ENCODE measurements at regions not wholly inside any gene's neighbourhood (a gene's known extent, or its start where the extent isn't known, plus 50 kb on each side); places are given as distances from the start of the nearest gene placed in this dataset.

DNA sequence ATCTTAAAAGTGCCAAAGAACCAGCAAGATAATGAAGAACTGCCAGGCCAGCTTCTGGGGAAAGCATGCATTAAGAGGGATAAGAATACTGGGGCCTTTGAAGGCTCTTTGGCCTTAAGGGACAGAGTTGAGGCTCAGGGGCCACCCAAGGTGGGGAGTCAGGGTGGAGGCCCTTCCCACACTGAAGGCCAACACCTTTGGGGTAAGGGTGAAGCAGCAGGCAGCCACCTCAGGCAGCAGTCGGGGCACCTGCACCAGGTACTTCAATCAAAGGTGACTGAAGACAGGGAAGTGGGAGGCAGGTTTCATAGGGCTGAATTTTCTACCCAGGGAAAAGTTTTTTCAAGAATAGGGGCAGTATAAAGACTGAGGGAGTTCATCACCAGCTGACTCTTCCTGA lies 87.7 kb upstream of the KLF13 start:
- TF ChIP-seq, protein P1, sequence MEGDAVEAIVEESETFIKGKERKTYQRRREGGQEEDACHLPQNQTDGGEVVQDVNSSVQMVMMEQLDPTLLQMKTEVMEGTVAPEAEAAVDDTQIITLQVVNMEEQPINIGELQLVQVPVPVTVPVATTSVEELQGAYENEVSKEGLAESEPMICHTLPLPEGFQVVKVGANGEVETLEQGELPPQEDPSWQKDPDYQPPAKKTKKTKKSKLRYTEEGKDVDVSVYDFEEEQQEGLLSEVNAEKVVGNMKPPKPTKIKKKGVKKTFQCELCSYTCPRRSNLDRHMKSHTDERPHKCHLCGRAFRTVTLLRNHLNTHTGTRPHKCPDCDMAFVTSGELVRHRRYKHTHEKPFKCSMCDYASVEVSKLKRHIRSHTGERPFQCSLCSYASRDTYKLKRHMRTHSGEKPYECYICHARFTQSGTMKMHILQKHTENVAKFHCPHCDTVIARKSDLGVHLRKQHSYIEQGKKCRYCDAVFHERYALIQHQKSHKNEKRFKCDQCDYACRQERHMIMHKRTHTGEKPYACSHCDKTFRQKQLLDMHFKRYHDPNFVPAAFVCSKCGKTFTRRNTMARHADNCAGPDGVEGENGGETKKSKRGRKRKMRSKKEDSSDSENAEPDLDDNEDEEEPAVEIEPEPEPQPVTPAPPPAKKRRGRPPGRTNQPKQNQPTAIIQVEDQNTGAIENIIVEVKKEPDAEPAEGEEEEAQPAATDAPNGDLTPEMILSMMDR (conservative IDR thresholded peaks at IDR 0.05) = no peak
- H3K27me3 Mint-ChIP-seq (ENCODE audit: insufficient read depth) = peaks cover 5% of the 10 kb centered on the region
- Histone ChIP-seq H3K9me3 (ENCODE audit: control insufficient read depth, low read length) (no peaks in the 10 kb centered on the region), H3K9ac (ENCODE audit: extremely low read depth, low read length, poor library complexity, severe bottlenecking) (no peak overlapping the region), H3K36me3 (ENCODE audit: control insufficient read depth, insufficient read depth, low read length) (no peaks in the 10 kb centered on the region), H3K27me3 (ENCODE audit: control insufficient read depth, insufficient read depth, low read length, poor library complexity, severe bottlenecking) (no peaks in the 10 kb centered on the region), H3K4me3 (ENCODE audit: low read length) (no peak overlapping the region), H3K4me1 (ENCODE audit: control insufficient read depth, insufficient read depth, low read length) (no peaks in the 10 kb centered on the region), H3K27ac (ENCODE audit: low read depth, low read length) (no peak overlapping the region)
- H3K27ac Mint-ChIP-seq = no peak overlapping the region
- WGBS, 2 experiments (ENCODE audit: insufficient coverage in 1 of 2, insufficient read length in 1 of 2) = 88 to 100% methylated on average over 1 of the region's 1 CpG
- H3K4me3 Mint-ChIP-seq = no peak overlapping the region
- H3K9me3 Mint-ChIP-seq = no peaks in the 10 kb centered on the region
- H3K4me1 Mint-ChIP-seq = no peaks in the 10 kb centered on the region
- no peaks in the 10 kb centered on the region for H3K36me3 Mint-ChIP-seq (ENCODE audit: low read depth)
- DNase-seq = no peak

DNA sequence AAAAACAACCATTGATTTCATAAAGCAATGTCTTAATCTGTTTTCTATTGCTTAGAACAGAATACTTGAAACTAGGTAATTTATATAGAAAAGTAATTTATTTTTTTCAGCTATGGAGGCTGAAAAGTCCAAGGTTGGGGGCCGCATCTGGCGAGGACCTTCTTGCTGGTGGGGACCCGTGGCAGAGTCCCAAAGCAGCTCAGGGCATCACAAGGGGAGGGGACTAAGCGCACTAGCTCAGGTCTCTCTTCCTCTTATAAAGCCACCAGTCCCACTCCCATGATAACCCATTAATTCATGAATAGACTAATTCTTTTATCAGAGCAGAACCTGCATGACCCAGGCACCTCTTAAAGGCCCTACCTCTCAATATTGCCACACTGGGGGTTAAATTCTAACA lies 87.2 kb upstream of the KLF13 start:
- Mint-ChIP-seq H3K36me3 (ENCODE audit: low read depth) (no peaks in the 10 kb centered on the region), H3K4me3 (no peak overlapping the region), H3K27me3 (ENCODE audit: insufficient read depth) (peaks cover 4% of the 10 kb centered on the region), H3K9me3 (no peaks in the 10 kb centered on the region), H3K27ac (no peak overlapping the region), H3K4me1 (no peaks in the 10 kb centered on the region)
- Histone ChIP-seq H3K4me3 (ENCODE audit: low read length) (no peak overlapping the region), H3K4me1 (ENCODE audit: control insufficient read depth, insufficient read depth, low read length) (no peaks in the 10 kb centered on the region), H3K27me3 (ENCODE audit: control insufficient read depth, insufficient read depth, low read length, poor library complexity, severe bottlenecking) (peaks cover 4% of the 10 kb centered on the region), H3K9me3 (ENCODE audit: control insufficient read depth, low read length) (no peaks in the 10 kb centered on the region), H3K36me3 (ENCODE audit: control insufficient read depth, insufficient read depth, low read length) (no peaks in the 10 kb centered on the region), H3K9ac (ENCODE audit: extremely low read depth, low read length, poor library complexity, severe bottlenecking) (no peak overlapping the region), H3K27ac (ENCODE audit: low read depth, low read length) (no peak overlapping the region)
- no peak for DNase-seq
- 94 to 95% methylated on average over 3 to 4 of the region's 4 CpGs for WGBS, 2 experiments (ENCODE audit: insufficient coverage in 1 of 2, insufficient read length in 1 of 2)
- TF ChIP-seq, protein P1 (conservative IDR thresholded peaks at IDR 0.05) = no peak

GRCh38 chr15:31241888-31242522 lies 84.6 kb upstream of the KLF13 start:
- Histone ChIP-seq H3K36me3 (ENCODE audit: control insufficient read depth, insufficient read depth, low read length) (no peaks in the 10 kb centered on the region), H3K9ac (ENCODE audit: extremely low read depth, low read length, poor library complexity, severe bottlenecking) (no peak overlapping the region), H3K4me3 (ENCODE audit: low read length) (no peak overlapping the region), H3K4me1 (ENCODE audit: control insufficient read depth, insufficient read depth, low read length) (no peaks in the 10 kb centered on the region), H3K9me3 (ENCODE audit: control insufficient read depth, low read length) (no peaks in the 10 kb centered on the region), H3K27me3 (ENCODE audit: control insufficient read depth, insufficient read depth, low read length, poor library complexity, severe bottlenecking) (peaks cover 13% of the 10 kb centered on the region), H3K27ac (ENCODE audit: low read depth, low read length) (no peak overlapping the region)
- Mint-ChIP-seq H3K27me3 (ENCODE audit: insufficient read depth) (peaks cover 11% of the 10 kb centered on the region), H3K9me3 (no peaks in the 10 kb centered on the region), H3K4me3 (no peak overlapping the region), H3K27ac (no peak overlapping the region), H3K36me3 (ENCODE audit: low read depth) (no peaks in the 10 kb centered on the region), H3K4me1 (no peaks in the 10 kb centered on the region)
- TF ChIP-seq, protein P1 (conservative IDR thresholded peaks at IDR 0.05) = no peak
- DNase-seq = no peak
- WGBS, 2 experiments (ENCODE audit: insufficient coverage in 1 of 2, insufficient read length in 1 of 2) = 89 to 91% methylated on average over 7 of the region's 8 CpGs

All from endodermal cell (in vitro differentiated cells).